ENCODE measurements at regions not wholly inside any gene's neighbourhood (a gene's known extent, or its start where the extent isn't known, plus 50 kb on each side); places are given as distances from the start of the nearest gene placed in this dataset.

DNA sequence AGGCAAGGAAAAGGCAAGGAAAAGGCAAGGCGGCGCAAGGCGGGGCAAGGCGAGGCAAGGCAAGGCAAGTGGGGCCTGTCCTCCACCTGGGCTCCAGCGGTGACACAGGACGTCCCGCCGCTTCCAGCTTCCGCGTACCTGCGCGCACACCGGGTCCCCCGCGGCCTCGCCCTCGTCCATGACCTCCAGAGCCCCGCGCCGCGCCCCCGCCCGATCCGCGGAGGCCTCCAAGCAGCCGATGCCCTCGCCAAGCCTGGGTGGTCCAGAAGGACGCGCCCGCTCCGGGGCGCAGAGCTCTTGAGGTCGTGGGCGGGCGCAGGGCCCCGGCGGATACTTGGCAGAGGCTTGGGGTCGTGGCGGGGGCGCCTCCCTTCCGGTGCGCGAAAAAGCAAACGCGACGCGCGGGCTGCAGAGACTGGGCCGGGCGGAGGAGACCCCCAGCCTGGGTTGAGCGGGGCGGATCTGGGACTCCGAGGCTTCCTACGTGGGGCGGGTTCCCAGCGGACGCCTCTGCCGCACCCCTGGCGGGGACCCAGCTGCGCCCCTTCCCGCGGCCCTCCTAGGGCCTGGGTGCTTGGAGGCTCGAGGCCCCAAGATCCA, 60.8 kb upstream of the EIF5 start:
- Histone ChIP-seq H2BK15ac (ENCODE audit: low read length) (no peak overlapping the region), H2BK20ac (ENCODE audit: low read length) (no peak overlapping the region), H2BK120ac (replicated peaks; ENCODE audit: low read depth, low read length) (no peak overlapping the region), H3K79me1 (ENCODE audit: low read depth, low read length) (no peaks in the 10 kb centered on the region), H3K27ac (ENCODE audit: low read depth, low read length) (no peak overlapping the region), H3K9me3 (ENCODE audit: insufficient read depth in 2 of 2, low read depth in 1 of 2, low read length in 1 of 2) (no peaks in the 10 kb centered on the region; a peak in 1 of 4 replicates), H3K27me3 (replicated peaks in 1 of 4; ENCODE audit: control insufficient read depth in 3 of 4, extremely low read depth in 1 of 4, insufficient read depth in 3 of 4, low read length in 3 of 4) (peaks cover 0 to 7% (median 5%) of the 10 kb centered on the region in 4 experiments; a peak in 5 of 7 replicates), H3K4ac (replicated peaks; ENCODE audit: insufficient read length, low read depth, low read length) (no peak overlapping the region), H3K4me1 (replicated peaks in 1 of 4; ENCODE audit: control insufficient read depth in 3 of 4, insufficient read depth in 4 of 4, low read length in 3 of 4) (no peaks in the 10 kb centered on the region; a peak in 1 of 7 replicates), H2BK5ac (ENCODE audit: low read depth, low read length) (no peak overlapping the region), H3K79me2 (ENCODE audit: control insufficient read depth in 1 of 2, insufficient read depth in 2 of 2, low read length in 2 of 2) (no peaks in the 10 kb centered on the region), H3K18ac (ENCODE audit: extremely low read depth, low read length) (peak overlapping the region; percentile 60), H4K91ac (replicated peaks; ENCODE audit: insufficient read length, low read length) (peak overlapping the region; percentile 55), H3K56ac (replicated peaks; ENCODE audit: insufficient read length, low read depth, low read length) (no peak overlapping the region), H3K4me3 (ENCODE audit: extremely low read depth in 1 of 4, insufficient read depth in 2 of 4, low read depth in 3 of 4, low read length in 4 of 4) (peak overlapping the region in 2 of 4 experiments; percentile 8 to 20; a peak in 2 of 8 replicates), H3K9ac (replicated peaks in 1 of 4; ENCODE audit: extremely low read depth in 1 of 4, low read depth in 3 of 4, low read length in 3 of 4) (no peak overlapping the region), H4K8ac (ENCODE audit: extremely low read depth, insufficient read depth, low read length) (peak overlapping the region; percentile 51; the same call in 1 of the 2 replicates), H3K4me2 (ENCODE audit: insufficient read depth in 1 of 2, low read depth in 2 of 2, low read length in 2 of 2) (peak overlapping the region in 1 of 2 experiments; percentile 52; a peak in 2 of 4 replicates), H3K23ac (ENCODE audit: insufficient read length) (no peak overlapping the region), H3K23me2 (ENCODE audit: low read depth, low read length) (no peaks in the 10 kb centered on the region; the same call in 1 of the 2 replicates), H2AK5ac (ENCODE audit: low read depth, low read length) (no peak overlapping the region), H3K36me3 (ENCODE audit: control insufficient read depth in 2 of 4, insufficient read depth in 4 of 4, low read length in 3 of 4) (no peaks in the 10 kb centered on the region), H4K5ac (ENCODE audit: insufficient read length, low read depth, low read length) (no peak overlapping the region), H3K14ac (ENCODE audit: insufficient read length) (no peak overlapping the region), H4K20me1 (replicated peaks in 1 of 2; ENCODE audit: control insufficient read depth in 1 of 2, insufficient read depth in 2 of 2, low read length in 2 of 2) (no peaks in the 10 kb centered on the region), H2AFZ (ENCODE audit: low read length) (no peak overlapping the region), H2BK12ac (ENCODE audit: low read depth, low read length) (peak overlapping the region; percentile 60; the same call in 1 of the 2 replicates)
- no peak for TF ChIP-seq CHD2 (IDR thresholded peaks at IDR 0.05; ENCODE audit: low read length)
- TF ChIP-seq, protein P1, sequence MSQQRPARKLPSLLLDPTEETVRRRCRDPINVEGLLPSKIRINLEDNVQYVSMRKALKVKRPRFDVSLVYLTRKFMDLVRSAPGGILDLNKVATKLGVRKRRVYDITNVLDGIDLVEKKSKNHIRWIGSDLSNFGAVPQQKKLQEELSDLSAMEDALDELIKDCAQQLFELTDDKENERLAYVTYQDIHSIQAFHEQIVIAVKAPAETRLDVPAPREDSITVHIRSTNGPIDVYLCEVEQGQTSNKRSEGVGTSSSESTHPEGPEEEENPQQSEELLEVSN (IDR thresholded peaks at IDR 0.05) = peak; percentile 54
- POLR2A ChIA-PET (ENCODE audit: partially characterized antibody) = interaction anchor here (1.4 to 1.8 kb wide), 4 partner anchors 23 to 70 kb away, joined by 3 to 7 read pairs (median 4); partner anchors contain the start of gene EIF5
- FAIRE-seq (no peak), DNase-seq (ENCODE audit: low read depth in 1 of 2, low spot score in 2 of 2) (peak in 1 of 2 experiments; percentile 50)
- WGBS, 2 experiments (ENCODE audit: extremely low coverage in 1 of 2, insufficient coverage in 1 of 2, insufficient read length in 1 of 2, insufficient replicate concordance in 2 of 2, low coverage in 1 of 2, low lambda C conversion rate in 2 of 2, missing lambda C conversion rate in 1 of 2) = 93% methylated on average over 14 of the region's 63 CpGs; no CpG with 5 or more reads in 1 of the 2 experiments
- CTCF ChIA-PET (ENCODE audit: partially characterized antibody) = interaction anchor here (1.0 to 1.5 kb wide), 5 partner anchors 8 to 203 kb away, joined by 3 to 5 read pairs (median 3); no protein-coding TSS in a partner anchor
